HG03342 (cell line): ENCODE measurements at regions not wholly inside any gene's neighbourhood (a gene's known extent, or its start where the extent isn't known, plus 50 kb on each side); places are given as distances from the start of the nearest gene placed in this dataset.

Experiments used
- ATAC-seq: cut with Tn5 transposase; IDR thresholded peaks from one replicate; pipeline ENCODE4 v1.9.1; 2021; ENCODE audit warnings: mild to moderate bottlenecking, moderate library complexity; ENCODE audit not compliant: unreplicated experiment

DNA sequence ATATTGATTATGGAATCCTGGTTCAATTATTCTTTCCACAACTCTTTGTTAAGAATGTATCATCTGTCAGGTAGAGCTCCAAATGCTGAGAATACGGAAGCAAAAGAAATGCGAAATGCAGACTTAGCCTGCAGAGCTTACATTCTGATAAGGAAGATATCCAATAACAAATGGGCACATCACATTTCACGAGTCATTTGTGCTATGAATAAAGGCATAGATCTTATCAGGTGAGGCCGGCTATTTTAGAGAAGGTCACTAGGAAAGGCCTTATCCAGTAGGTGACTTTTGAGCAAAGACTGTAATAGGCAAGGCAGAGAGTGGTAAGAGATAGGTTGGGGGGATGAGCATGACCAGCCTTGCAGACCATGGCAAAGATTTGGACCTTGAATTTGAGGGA, 174.3 kb upstream of the SERPINE2 start:
- no peak for ATAC-seq

DNA sequence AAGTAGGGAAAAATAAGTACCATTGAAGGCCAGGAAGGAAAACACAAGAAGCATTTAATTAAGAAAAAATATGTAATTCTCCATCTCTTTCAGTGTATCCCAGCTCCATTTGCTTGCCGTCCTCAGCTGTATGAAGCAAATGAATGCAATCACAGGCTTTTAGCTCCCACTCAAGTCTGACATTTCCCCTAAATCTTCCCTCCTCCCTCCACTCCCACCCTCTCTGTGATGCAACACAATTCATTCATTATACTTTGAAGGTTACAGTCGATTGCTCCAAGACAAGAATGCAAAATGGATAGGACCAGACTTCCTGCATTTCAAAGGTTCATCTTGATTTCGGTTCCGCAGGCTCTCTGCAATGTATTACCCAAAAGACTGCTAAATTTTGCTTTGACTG, 172.7 kb upstream of the SERPINE2 start:
- no peak for ATAC-seq

DNA sequence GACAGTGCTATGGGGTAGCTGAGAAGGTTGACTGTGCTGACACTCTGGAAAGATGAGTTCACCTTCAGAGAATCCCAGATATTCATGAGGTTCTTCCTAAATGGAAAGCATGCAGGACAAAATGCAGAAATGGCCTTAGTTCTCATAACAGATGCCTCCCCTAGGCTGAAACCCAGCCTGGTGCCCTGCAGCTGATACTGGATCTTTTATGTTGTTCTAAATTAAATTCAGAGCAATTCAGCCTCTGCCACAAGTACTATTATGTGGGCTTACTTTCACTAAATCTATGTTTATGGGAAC, 172.0 kb upstream of the SERPINE2 start:
- ATAC-seq, result no peak

DNA sequence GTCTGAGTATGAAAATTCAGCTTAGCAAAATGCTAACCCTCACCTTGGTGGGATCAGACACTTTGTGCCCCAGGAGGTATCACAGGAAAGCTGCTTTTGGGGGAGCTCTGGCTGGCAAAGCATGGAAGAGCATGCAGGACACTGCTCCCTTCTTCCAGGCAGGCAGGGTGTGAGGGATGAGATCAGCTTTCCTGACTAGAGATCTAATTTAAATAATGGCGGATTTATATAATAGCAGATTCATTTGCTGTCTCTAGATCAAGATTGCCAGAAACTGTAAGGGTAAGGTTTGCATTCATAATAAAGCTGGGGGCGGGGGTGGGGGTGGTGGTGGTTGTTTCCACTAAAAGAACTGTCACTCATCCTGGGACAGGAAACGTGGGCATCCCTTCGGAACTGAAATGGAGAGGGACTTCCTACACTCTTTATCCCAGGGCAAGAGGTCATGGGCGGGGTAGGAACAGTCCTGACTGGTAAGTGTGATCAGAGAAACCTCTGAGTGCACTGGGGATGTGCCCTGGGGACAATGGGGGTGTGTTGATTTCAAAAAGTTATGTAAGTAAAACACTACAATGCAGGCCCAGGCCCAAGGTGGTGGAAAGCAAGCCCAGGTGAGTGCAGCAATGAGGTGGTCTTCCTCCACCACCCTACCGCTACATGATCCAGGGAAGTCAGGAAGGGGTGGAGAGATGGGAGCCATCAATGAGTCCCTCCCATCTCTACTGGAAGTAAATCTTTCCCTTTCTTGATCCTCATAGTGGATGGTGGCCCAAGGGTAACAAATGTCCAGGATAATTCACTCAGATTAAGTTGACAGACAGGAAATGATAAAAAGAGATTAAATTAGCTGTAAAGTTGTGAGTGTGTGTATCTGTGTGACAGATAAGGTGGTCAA, 171.4 kb upstream of the SERPINE2 start:
- no peak for ATAC-seq

DNA sequence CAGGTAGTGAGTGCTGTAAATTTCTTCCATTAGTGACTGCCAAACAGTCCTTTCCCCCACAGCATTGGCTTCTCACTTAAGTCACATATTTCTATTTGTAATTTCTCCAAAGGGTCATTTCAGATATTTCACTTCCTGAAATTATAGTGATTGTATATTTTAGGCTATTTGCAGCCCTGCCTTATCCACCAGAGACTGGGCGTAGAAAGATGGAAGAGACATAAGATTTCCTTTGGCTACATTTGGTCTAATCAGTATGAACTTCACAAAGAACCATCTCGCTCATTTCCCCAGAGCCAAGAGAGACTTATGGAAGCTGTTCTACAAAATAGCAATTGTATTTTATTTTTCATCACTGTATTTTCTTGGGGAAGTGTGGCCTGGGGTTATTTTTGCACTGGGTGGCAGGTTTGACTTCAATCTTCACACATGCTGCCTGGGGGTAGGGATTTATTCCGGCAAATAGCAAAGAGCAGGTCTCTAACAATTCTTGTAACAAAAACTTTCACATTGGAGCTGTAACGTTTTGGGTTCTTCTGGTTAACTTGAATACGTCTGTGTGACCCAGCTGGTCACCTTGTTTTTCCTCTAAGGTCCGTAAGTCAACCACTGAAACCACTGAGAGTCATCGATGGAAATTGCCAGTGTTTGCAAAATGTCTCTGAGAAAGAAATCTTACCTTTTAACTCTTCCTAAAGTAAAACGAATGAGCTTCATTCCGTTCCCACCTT, 170.6 kb upstream of the SERPINE2 start:
- no peak for ATAC-seq

DNA sequence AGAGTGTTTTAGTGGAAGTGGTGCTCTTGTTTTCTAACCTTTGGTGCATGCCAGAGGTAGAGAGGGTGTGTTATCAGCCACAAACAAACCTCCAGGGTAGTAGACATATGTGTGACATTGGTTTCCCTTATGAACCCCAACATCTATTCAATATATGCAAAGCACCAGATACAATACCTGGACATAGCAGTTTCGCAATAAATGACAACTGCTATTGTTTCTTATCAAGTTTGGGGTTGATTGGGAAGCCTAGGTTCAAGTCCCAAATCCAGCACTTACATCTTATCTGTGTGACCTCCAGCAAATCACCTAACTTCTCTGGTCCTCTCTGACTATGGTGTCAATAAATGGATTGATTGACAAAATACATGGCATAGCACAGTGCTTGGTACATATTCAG, 169.4 kb upstream of the SERPINE2 start:
- ATAC-seq, result no peak

DNA sequence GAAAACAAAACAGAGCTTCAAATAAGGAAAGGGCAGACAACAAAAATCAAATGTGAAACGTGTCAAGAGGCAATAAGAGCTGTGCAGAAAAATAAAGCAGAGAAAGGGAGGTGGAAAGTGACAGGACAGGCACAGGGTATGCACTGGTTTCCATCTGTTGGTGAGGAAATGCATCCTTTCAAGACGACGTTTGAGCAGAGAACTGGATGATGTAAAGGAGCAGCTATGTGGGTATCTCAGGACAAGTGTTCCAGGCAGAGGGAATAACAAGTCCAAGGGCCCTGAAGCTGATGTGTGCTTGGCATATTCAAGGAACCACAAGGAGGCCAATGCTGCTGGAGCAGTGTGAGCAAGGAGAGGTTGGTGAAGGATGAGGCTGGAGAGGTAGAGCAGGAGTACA, 168.9 kb upstream of the SERPINE2 start:
- ATAC-seq, result no peak

DNA sequence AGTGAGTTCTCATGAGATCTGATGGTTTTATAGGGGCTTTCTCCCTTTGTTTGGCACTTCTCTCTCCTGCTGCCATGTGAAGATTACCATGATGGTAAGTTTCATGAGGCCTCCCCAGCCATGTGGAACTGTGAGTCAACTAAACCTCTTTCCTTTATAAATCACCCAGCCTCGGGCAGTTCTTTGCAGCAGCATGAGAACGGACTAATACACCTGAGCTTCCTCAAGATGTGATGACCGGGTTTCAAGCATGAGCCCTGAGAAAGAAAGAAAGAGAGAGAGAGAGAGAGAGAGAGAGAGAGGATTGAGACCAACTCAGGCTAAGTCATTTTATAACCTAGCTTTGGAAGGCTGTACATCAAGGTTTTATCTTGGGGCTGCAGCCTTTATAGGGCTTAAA, 167.7 kb upstream of the SERPINE2 start:
- ATAC-seq, result no peak

DNA sequence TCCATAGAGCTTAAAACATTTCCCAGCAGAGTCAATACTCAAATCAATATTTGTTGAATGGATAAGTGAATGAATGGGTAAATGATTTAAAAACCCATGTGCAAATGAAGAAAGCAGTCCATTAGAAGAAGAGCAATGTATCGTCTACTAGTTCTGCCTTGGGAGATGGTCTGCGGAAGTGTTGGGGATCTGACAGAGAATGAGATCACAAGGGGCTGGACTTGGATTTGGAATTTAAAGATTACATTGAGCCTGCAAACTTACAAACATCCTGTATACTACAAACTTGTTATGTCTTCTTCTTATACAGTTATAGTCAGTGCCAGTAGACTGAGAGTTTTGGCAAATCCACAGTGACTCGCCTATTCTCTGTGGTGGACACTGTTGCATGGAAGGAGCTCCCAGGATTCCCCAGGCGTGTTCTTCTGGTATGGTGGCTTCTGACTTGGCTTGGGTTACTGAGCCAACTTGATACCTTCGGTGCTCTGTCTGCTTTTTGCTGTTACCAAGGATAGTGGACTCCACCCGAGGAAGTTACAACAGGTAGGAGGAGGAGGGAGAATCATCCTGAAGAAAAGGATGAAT, 163.3 kb upstream of the SERPINE2 start:
- no peak for ATAC-seq

DNA sequence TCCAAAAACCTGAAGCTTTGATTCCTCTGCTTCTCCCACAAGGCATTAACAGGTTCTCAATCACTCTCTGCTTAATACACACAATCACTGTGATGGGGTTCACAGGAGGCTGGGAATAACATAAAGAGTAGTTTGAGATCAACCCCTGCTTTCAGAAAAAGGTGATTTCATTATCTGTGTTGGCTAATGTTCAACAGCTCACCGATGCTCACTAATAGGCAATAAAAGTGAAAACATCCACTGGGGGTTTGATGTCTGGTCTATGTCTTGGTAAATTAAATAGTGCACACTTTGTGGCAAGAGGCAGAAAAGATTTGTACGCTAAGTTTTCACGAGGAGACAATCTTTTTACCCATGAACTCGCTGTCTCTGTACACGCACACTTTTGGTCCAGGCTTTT, 159.3 kb upstream of the SERPINE2 start:
- no peak for ATAC-seq

DNA sequence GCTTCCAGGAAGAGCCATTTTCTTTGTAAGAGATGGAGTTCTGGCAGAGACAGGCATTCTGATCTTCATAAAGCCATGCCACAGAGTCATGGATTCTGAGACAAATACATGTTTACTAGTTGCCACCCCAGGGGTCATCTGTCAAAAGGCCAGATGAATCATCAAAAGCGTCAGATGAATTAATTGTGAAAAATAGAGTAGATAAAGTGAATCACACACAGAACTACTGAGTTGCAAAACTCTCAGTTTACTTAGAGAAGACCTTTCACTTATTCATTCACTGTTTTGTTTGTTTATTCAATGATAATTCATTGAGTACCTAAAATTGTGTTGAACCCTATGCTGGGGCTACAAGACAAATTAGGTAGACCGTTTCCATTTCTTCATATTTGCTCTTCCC, 157.7 kb upstream of the SERPINE2 start:
- ATAC-seq, result no peak

DNA sequence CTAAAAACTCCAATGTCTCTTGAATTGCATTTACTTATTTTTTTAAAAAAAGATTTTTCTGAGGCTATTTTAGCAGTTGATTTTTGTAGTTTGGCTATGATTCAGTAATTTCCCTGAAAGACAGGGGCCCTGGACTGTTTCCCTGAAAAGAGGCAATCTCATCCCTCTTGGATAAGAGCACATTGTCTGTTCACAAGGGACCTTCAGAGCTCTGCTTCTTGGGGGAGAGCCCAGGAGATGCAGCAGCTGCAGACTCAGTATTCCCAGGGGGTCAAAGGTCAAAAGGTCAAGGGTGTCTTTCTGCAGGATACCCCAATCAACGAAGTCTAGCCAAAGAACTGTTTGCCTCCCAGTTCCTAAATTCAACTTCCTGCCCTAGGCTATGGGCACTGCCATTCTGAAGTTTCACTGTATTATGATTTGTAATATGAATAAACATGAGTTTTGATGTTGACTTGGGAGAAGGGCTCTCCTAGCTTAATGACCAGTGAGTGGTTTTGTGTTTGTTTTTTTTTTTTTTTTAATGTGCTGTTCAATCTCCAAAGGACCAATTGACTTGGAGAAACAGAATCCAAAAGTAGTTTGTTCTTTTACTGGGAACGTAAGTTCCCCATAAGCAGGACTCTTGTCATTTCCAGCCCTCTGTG, 157.0 kb upstream of the SERPINE2 start:
- no peak for ATAC-seq

DNA sequence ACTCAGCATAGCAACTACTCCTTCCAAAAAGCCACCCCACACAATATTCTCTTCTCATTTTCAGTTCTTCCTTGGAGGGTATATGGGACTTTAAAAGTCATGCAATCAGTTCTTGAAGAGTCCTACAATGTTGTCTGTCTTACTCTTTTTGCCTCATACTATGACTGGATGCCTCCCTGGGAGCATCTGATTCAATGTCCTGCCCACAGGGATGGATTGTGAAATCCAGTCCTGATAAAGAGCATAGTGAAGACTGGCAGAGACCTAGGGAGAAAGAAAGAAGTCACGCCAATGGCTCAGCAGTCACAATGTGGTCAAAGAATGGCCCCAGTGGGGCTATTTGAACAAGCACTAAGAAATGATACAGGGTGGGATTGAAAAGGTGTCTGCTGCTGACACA, 155.1 kb upstream of the SERPINE2 start:
- ATAC-seq, result no peak

DNA sequence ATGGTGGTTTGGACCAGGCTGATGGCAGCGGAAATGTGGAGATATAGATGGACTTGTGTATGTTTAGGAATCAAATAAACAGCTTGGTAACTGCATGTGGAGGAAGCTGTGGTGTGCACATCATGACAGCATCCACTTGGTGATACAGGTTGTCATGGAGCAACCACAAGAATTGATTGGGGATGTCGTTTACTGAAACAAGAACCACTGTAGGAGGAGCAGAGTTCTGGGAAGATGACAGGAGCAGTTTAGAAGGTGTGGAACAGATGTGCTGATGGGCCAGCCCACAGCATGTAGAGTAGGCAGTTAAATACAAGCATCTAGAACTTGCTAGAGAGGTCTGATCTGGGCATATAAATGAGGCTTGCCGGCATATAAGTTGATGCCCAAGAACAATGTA, 152.4 kb upstream of the SERPINE2 start:
- no peak for ATAC-seq

DNA sequence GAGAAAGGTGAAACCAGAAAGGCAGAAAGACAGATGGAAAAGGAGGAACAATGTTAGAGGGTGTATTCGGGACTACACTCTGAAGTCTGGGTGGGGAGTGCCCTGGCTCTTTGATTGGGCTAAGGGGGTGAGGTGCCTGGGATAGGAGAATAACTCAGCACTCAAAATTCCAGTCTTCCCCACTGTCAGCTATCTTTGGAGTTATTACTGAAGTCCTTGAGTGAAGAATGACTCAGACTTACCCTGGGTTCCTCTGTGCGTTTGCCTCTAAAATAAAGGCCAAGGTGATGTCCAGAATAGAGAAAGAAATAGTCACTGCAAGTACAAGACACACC, 151.8 kb upstream of the SERPINE2 start:
- no peak for ATAC-seq

DNA sequence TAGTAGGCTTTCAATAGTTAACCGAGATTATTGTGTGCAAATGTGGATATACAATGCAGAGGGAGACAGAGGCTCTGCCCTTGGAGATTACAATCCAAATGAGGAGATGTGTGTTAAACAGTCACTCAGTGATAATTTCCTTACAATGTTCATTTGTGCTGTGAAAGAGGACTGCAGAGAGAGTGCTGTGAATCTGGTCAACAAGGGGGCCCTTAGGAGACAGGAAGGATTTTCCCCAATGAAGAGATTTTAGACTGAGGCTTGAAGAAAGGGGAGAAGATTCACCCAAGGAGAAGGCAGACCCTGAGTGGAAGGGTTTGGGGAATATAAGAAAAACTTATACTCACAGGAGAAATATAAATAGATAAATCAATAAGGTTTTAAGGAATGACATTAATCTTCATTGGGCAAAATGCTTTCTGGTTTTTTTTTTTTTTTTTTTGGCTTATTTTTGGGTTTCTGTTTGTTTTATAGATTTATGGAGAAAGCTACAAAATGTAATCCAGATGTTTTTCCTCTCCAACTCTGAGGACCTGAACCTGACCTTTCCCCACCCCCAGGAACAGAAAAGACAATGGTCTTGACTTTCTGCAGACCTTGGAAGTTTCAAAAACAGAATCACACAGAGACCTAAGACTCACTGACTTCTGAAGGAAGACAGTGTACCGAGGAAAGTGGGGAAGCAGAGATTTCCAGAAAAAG, 151.3 kb upstream of the SERPINE2 start:
- no peak for ATAC-seq

DNA sequence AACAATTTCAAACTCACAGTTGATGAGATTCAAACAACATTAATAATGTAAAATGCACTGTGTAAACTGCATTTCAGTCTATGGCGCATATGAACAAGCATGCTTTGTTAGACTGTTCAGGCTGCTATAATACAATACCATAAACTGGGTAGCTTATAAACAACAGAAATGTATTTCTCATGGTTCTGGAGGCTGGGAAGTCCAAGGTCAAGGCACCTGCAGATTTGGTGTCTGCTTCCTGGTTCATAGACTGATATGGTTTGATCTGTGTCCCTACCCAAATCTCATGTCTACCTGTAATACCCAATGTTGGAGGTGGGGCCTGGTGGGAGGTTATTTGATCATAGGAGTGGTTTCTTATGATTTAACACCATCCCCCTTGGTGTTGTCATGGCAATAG, 148.1 kb upstream of the SERPINE2 start:
- ATAC-seq, result no peak

DNA sequence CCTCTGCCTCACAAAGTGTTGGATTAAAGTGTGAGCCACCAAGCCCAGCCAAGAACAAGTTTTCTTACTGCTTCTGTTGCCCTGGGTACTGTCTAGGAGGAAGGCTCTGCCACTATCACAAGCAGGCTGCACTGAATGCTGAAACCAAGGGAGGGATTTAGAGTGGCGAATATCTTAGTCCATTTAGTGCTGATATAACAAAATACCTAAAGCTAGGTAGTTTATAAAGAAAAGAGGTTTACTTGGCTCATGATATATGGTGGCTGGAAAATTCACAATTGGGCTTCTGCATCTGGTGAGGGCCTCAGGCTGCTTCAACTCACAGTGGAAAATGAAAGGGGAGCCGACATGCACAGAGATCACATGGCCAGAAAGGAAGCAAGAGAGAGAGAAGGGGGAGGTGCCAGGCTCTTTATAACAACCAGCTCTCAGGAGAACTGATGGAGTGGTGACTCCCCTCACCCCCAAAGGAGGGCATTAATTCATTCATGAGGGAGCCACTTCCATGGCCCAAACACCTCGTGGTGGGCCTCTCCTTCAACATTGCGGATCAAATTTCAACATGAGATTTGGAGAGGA, 146.0 kb upstream of the SERPINE2 start:
- no peak for ATAC-seq

DNA sequence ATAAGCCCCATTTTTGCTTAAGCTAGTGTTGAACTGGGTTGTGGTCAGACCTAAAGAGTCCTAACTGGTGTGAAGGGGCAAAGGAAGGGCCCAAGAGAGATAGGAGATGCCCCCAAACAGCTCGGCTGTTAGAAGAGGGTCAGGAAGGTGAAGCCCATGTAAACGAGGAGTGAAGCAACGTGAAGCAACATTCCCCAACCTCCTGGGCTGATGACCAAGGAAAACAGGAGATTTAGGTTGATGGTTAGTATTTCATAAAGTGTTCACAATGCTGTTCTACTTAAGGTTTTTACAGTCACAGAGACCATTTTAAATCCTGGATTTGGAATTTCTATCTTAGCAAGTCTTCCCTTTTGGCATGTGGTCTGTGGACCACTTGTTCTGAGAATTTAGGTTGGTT, 144.0 kb upstream of the SERPINE2 start:
- no peak for ATAC-seq

DNA sequence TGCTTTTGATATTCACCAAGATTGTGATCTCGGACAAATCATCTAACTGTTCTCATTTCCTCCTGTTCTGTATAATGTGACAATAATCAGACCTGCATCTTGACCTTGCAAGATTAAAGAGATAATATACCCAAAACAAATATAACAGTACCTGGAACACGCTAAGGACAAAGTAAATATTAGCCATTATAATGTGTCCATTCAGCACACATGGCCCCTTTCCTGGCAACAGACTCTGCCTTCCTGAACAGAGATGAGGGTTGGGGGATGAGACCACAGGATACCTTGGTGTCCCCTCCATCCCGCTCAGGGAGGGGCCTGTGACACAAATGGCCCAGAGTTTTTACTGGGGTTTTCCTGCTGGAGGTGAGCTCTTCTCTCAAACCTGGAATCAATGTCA, 143.4 kb upstream of the SERPINE2 start:
- ATAC-seq, result no peak
